HEK293 (cell line): ENCODE measurements at regions not wholly inside any gene's neighbourhood (a gene's known extent, or its start where the extent isn't known, plus 50 kb on each side); places are given as distances from the start of the nearest gene placed in this dataset.

Source experiments
- CTCF ChIA-PET: fragments of 350-600 bp; formaldehyde crosslinking; extraction: SDS; loops from one replicate; lab custom pipeline; 2021; ENCODE audit warnings: antibody characterized with exemption; lab: Yijun Ruan, JAX
- POLR2A ChIA-PET: fragments of 300-600 bp; formaldehyde crosslinking; extraction: SDS; loops from one replicate; lab custom pipeline; 2020; ENCODE audit warnings: antibody characterized with exemption, inconsistent platforms; lab: Yijun Ruan, JAX
- H3K27ac ChIP-seq: fragments of 200-500 bp; sonication (Bioruptor generic); 2 replicates; pipeline ENCODE4 v1.5.1; 2014; ENCODE audit warnings: low read depth, low read length, control low read depth, inconsistent platforms; ENCODE audit errors: extremely low read depth
- H3K36me3 ChIP-seq, 2 experiments: fragments of 200-500 bp in 1 of 2; sonication (Bioruptor generic) in 1 of 2; 1 replicate in 1 of 2; 2 replicates in 1 of 2; pipeline ENCODE4 v1.5.1; 2014 to 2017; ENCODE audit warnings: inconsistent platforms in 2 of 2, low read length in 2 of 2; ENCODE audit not compliant: control insufficient read depth in 2 of 2, insufficient read depth in 1 of 2
- H3K4me1 ChIP-seq: fragments of 200-500 bp; sonication (Bioruptor generic); 2 replicates; pipeline ENCODE4 v1.5.1; 2014; ENCODE audit warnings: mild to moderate bottlenecking, low read length, inconsistent platforms; ENCODE audit not compliant: control insufficient read depth, insufficient read depth
- H3K4me3 ChIP-seq: 2 replicates; pipeline ENCODE4 v1.5.1; 2011; ENCODE audit warnings: low read depth, mild to moderate bottlenecking, control low read depth, low read length, moderate library complexity
- H3K9me3 ChIP-seq: fragments of 200-500 bp; sonication (Bioruptor generic); 2 replicates; pipeline ENCODE4 v1.5.1; 2014; ENCODE audit warnings: low read depth, low read length, inconsistent platforms; ENCODE audit not compliant: control insufficient read depth, insufficient read depth
- BCL11A ChIP-seq: fragments of 450-650 bp; formaldehyde crosslinking; IDR thresholded peaks from 2 replicates; pipeline ENCODE4 v1.5.1; 2016; ENCODE audit warnings: low read depth, missing biosample characterization, missing genetic modification characterization
- FEZF1 ChIP-seq: fragments of 450-650 bp; formaldehyde crosslinking; IDR thresholded peaks from 2 replicates; pipeline ENCODE4 v1.5.1; 2016; ENCODE audit warnings: missing biosample characterization, missing genetic modification characterization
- INSM2 ChIP-seq: fragments of 450-650 bp; formaldehyde crosslinking; IDR thresholded peaks from 2 replicates; pipeline ENCODE4 v1.5.1; 2016; ENCODE audit warnings: missing biosample characterization, missing genetic modification characterization
- KLF10 ChIP-seq: fragments of 450-650 bp; IDR thresholded peaks from 2 replicates; pipeline ENCODE4 v1.5.1; 2018; ENCODE audit warnings: missing biosample characterization, mild to moderate bottlenecking, missing genetic modification characterization
- OSR2 ChIP-seq: fragments of 450-650 bp; formaldehyde crosslinking; IDR thresholded peaks from 2 replicates; pipeline ENCODE4 v1.5.1; 2016; ENCODE audit warnings: missing biosample characterization, missing genetic modification characterization
- ZBTB1 ChIP-seq: fragments of 450-650 bp; formaldehyde crosslinking; IDR thresholded peaks from 2 replicates; pipeline ENCODE4 v1.5.1; 2016; ENCODE audit warnings: missing biosample characterization, missing genetic modification characterization
- ZNF175 ChIP-seq: fragments of 450-650 bp; formaldehyde crosslinking; IDR thresholded peaks from 2 replicates; pipeline ENCODE4 v1.5.1; 2016; ENCODE audit warnings: missing biosample characterization, missing genetic modification characterization
- ZNF184 ChIP-seq: fragments of 450-650 bp; IDR thresholded peaks from 2 replicates; pipeline ENCODE4 v1.5.1; 2018; ENCODE audit warnings: missing biosample characterization, mild to moderate bottlenecking, missing genetic modification characterization
- ZNF19 ChIP-seq: fragments of 450-650 bp; formaldehyde crosslinking; IDR thresholded peaks from 2 replicates; pipeline ENCODE4; 2016; ENCODE audit warnings: missing biosample characterization, missing genetic modification characterization, low read depth
- ZNF2 ChIP-seq: fragments of 450-650 bp; formaldehyde crosslinking; IDR thresholded peaks from 2 replicates; pipeline ENCODE4 v1.5.1; 2016; ENCODE audit warnings: missing biosample characterization, missing genetic modification characterization
- ZNF350 ChIP-seq: fragments of 450-650 bp; formaldehyde crosslinking; IDR thresholded peaks from 2 replicates; pipeline ENCODE4 v1.5.0; 2017; ENCODE audit warnings: missing biosample characterization, mild to moderate bottlenecking, missing genetic modification characterization
- ZNF416 ChIP-seq: fragments of 450-650 bp; formaldehyde crosslinking; IDR thresholded peaks from 2 replicates; pipeline ENCODE4 v1.5.1; 2016; ENCODE audit warnings: missing biosample characterization, missing genetic modification characterization
- ZNF510 ChIP-seq: fragments of 450-650 bp; formaldehyde crosslinking; IDR thresholded peaks from 2 replicates; pipeline ENCODE4 v1.5.1; 2018; ENCODE audit warnings: mild to moderate bottlenecking, missing genetic modification characterization, missing biosample characterization; ENCODE audit not compliant: insufficient replicate concordance
- ZNF558 ChIP-seq: fragments of 450-650 bp; formaldehyde crosslinking; IDR thresholded peaks from 2 replicates; pipeline ENCODE4 v1.5.1; 2016; ENCODE audit warnings: missing biosample characterization, missing genetic modification characterization
- ZNF610 ChIP-seq: fragments of 450-650 bp; formaldehyde crosslinking; IDR thresholded peaks from 2 replicates; pipeline ENCODE4 v1.5.1; 2016; ENCODE audit warnings: missing biosample characterization, missing genetic modification characterization, borderline replicate concordance
- ZNF660 ChIP-seq: fragments of 450-650 bp; IDR thresholded peaks from 2 replicates; pipeline ENCODE4 v1.5.1; 2018; ENCODE audit warnings: missing biosample characterization, mild to moderate bottlenecking, missing genetic modification characterization
- ZNF664 ChIP-seq: fragments of 450-650 bp; formaldehyde crosslinking; IDR thresholded peaks from 2 replicates; pipeline ENCODE4 v1.5.1; 2016; ENCODE audit warnings: missing biosample characterization, missing genetic modification characterization
- ZXDB ChIP-seq: fragments of 450-650 bp; formaldehyde crosslinking; IDR thresholded peaks from 2 replicates; pipeline ENCODE4 v1.5.1; 2016; ENCODE audit warnings: missing biosample characterization, missing genetic modification characterization
- TF ChIP-seq, protein P1 (sequence below): fragments of 450-650 bp; formaldehyde crosslinking; IDR thresholded peaks from 2 replicates; pipeline ENCODE4 v1.5.0; 2017; ENCODE audit warnings: missing biosample characterization, missing genetic modification characterization, borderline replicate concordance
- TF ChIP-seq, protein P2 (sequence below): fragments of 450-650 bp; formaldehyde crosslinking; conservative IDR thresholded peaks from 2 replicates; pipeline ENCODE4 v1.5.1; 2016; ENCODE audit warnings: low read depth, missing biosample characterization, missing genetic modification characterization
- TF ChIP-seq, protein P3 (sequence below): fragments of 450-650 bp; formaldehyde crosslinking; IDR thresholded peaks from 2 replicates; pipeline ENCODE4 v1.5.1; 2016; ENCODE audit warnings: missing biosample characterization, missing genetic modification characterization

DNA sequence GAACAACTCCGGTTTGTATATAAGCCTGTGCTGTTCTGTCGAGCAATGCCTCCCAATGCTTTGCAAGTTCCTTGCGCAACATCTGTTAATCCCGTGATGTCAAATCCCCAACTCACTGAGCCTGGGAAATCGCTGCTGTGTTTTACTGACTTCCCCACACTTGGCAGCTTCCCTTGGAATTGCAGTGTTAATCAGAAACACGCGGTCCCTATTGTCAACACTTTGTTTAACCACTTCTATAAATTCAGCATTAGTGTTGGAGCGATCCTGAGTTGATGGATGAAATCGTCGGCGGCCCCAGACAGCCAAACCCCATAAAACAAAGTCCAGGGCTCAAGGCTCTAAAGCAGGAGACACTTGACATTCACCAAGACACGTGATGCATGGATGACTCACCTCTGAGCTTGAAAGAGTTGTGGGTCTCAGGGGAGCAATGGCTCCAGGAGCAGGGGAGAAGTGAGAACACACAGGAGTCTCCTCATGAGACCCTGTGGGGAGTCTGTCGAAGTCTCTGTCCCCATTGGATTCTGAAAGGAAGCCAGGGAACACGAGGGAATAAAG lies 555.3 kb downstream of the MIAT start (continued):
- TF ChIP-seq ZNF2 (tag by site-specific recombination) (peak; percentile 81; the same call in 1 of the 2 replicates), BCL11A (tag by site-specific recombination) (peak; percentile 94), ZBTB1 (tag by site-specific recombination) (peak; percentile 82), KLF10 (tag by site-specific recombination) (peak; percentile 82), ZXDB (peak; percentile 97), ZNF558 (tag by site-specific recombination) (peak; percentile 91), ZNF610 (tag by site-specific recombination) (peak; percentile 41; the same call in 1 of the 2 replicates), OSR2 (peak; percentile 99), ZNF175 (tag by site-specific recombination) (no peak), ZNF660 (peak; percentile 91), ZNF184 (tag by site-specific recombination) (peak; percentile 54; the same call in 1 of the 2 replicates), ZNF19 (tag by site-specific recombination) (0 out of 2 replicates have a peak, but pooled peaks have one; percentile 14)
- TF ChIP-seq, protein P1, sequence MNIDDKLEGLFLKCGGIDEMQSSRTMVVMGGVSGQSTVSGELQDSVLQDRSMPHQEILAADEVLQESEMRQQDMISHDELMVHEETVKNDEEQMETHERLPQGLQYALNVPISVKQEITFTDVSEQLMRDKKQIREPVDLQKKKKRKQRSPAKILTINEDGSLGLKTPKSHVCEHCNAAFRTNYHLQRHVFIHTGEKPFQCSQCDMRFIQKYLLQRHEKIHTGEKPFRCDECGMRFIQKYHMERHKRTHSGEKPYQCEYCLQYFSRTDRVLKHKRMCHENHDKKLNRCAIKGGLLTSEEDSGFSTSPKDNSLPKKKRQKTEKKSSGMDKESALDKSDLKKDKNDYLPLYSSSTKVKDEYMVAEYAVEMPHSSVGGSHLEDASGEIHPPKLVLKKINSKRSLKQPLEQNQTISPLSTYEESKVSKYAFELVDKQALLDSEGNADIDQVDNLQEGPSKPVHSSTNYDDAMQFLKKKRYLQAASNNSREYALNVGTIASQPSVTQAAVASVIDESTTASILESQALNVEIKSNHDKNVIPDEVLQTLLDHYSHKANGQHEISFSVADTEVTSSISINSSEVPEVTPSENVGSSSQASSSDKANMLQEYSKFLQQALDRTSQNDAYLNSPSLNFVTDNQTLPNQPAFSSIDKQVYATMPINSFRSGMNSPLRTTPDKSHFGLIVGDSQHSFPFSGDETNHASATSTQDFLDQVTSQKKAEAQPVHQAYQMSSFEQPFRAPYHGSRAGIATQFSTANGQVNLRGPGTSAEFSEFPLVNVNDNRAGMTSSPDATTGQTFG (tag by site-specific recombination), result no peak
- TF ChIP-seq, protein P2, sequence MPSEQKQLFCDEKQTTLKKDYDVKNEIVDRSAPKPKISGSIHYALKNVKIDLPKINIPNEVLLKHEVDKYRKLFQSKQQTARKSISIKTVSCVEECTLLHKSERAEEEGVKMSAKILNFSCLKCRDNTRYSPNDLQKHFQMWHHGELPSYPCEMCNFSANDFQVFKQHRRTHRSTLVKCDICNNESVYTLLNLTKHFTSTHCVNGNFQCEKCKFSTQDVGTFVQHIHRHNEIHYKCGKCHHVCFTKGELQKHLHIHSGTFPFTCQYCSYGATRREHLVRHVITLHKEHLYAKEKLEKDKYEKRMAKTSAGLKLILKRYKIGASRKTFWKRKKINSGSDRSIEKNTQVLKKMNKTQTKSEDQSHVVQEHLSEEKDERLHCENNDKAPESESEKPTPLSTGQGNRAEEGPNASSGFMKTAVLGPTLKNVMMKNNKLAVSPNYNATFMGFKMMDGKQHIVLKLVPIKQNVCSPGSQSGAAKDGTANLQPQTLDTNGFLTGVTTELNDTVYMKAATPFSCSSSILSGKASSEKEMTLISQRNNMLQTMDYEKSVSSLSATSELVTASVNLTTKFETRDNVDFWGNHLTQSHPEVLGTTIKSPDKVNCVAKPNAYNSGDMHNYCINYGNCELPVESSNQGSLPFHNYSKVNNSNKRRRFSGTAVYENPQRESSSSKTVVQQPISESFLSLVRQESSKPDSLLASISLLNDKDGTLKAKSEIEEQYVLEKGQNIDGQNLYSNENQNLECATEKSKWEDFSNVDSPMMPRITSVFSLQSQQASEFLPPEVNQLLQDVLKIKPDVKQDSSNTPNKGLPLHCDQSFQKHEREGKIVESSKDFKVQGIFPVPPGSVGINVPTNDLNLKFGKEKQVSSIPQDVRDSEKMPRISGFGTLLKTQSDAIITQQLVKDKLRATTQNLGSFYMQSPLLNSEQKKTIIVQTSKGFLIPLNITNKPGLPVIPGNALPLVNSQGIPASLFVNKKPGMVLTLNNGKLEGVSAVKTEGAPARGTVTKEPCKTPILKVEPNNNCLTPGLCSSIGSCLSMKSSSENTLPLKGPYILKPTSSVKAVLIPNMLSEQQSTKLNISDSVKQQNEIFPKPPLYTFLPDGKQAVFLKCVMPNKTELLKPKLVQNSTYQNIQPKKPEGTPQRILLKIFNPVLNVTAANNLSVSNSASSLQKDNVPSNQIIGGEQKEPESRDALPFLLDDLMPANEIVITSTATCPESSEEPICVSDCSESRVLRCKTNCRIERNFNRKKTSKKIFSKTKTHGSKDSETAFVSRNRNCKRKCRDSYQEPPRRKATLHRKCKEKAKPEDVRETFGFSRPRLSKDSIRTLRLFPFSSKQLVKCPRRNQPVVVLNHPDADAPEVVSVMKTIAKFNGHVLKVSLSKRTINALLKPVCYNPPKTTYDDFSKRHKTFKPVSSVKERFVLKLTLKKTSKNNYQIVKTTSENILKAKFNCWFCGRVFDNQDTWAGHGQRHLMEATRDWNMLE, result no peak; the same call in none of the 2 replicates
- TF ChIP-seq, protein P3, sequence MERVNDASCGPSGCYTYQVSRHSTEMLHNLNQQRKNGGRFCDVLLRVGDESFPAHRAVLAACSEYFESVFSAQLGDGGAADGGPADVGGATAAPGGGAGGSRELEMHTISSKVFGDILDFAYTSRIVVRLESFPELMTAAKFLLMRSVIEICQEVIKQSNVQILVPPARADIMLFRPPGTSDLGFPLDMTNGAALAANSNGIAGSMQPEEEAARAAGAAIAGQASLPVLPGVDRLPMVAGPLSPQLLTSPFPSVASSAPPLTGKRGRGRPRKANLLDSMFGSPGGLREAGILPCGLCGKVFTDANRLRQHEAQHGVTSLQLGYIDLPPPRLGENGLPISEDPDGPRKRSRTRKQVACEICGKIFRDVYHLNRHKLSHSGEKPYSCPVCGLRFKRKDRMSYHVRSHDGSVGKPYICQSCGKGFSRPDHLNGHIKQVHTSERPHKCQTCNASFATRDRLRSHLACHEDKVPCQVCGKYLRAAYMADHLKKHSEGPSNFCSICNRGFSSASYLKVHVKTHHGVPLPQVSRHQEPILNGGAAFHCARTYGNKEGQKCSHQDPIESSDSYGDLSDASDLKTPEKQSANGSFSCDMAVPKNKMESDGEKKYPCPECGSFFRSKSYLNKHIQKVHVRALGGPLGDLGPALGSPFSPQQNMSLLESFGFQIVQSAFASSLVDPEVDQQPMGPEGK (tag by site-specific recombination), result peak; percentile 87

GRCh38 chr22:27213294-27213693 lies 555.9 kb downstream of the MIAT start:
- no peaks in the 10 kb centered on the region for H3K36me3 ChIP-seq
- peak overlapping the region; percentile 82 for H3K27ac ChIP-seq
- POLR2A ChIA-PET, result interaction anchor here (1.0 to 1.2 kb wide), 2 partner anchors 10 to 29 kb away, joined by 3 to 4 read pairs; no protein-coding TSS in a partner anchor
- no peak overlapping the region for H3K4me3 ChIP-seq
- CTCF ChIA-PET, result interaction anchor here (1.6 kb wide), 1 partner anchor 25 kb away, joined by 3 read pairs; no protein-coding TSS in a partner anchor
- H3K9me3 ChIP-seq, result no peaks in the 10 kb centered on the region
- peaks cover 17% of the 10 kb centered on the region for H3K4me1 ChIP-seq
- TF ChIP-seq INSM2 (tag by site-specific recombination) (no peak), ZNF510 (no peak), ZNF416 (tag by site-specific recombination) (no peak), ZNF350 (tag by site-specific recombination) (no peak), FEZF1 (tag by site-specific recombination) (peak; percentile 12; the same call in 1 of the 2 replicates), ZNF664 (tag by site-specific recombination) (no peak)
